GM19372 (cell line): ENCODE measurements at regions not wholly inside any gene's neighbourhood (a gene's known extent, or its start where the extent isn't known, plus 50 kb on each side); places are given as distances from the start of the nearest gene placed in this dataset.

Experiments used
- ATAC-seq: cut with Tn5 transposase; IDR thresholded peaks from one replicate; pipeline ENCODE4 v1.9.1; 2021; ENCODE audit warnings: mild to moderate bottlenecking, low read depth, moderate library complexity; ENCODE audit not compliant: unreplicated experiment

GRCh38 chr2:58920001-58920400 lies 678.9 kb upstream of the FANCL start:
- no peak for ATAC-seq

GRCh38 chr2:58919316-58919715 lies 678.2 kb upstream of the FANCL start:
- no peak for ATAC-seq

GRCh38 chr2:58918141-58918540 lies 677.0 kb upstream of the FANCL start:
- no peak for ATAC-seq

- no peak for ATAC-seq
Observed at GRCh38 chr2:58917596-58917995, 676.5 kb upstream of the FANCL start.

- no peak for ATAC-seq
Observed at GRCh38 chr2:58916063-58916462, 674.9 kb upstream of the FANCL start.

GRCh38 chr2:58914733-58915505 lies 673.8 kb upstream of the FANCL start:
- no peak for ATAC-seq

- no peak for ATAC-seq
Observed at GRCh38 chr2:58913082-58913726, 672.1 kb upstream of the FANCL start.

- ATAC-seq = no peak
Observed at GRCh38 chr2:58911877-58912276, 670.8 kb upstream of the FANCL start.

- ATAC-seq = no peak
Observed at GRCh38 chr2:58908501-58909154, 667.5 kb upstream of the FANCL start.

GRCh38 chr2:58907644-58908043 lies 666.5 kb upstream of the FANCL start:
- ATAC-seq = no peak

GRCh38 chr2:58906081-58906645 lies 665.0 kb upstream of the FANCL start:
- no peak for ATAC-seq

- ATAC-seq = no peak
Observed at GRCh38 chr2:58904095-58904494, 663.0 kb upstream of the FANCL start.

GRCh38 chr2:58903427-58903826 lies 662.3 kb upstream of the FANCL start:
- ATAC-seq = no peak

GRCh38 chr2:58900246-58901027 lies 659.3 kb upstream of the FANCL start:
- ATAC-seq = no peak

- no peak for ATAC-seq
Observed at GRCh38 chr2:58899692-58900091, 658.6 kb upstream of the FANCL start.

- ATAC-seq = no peak
Observed at GRCh38 chr2:58896638-58897037, 655.5 kb upstream of the FANCL start.

GRCh38 chr2:58895857-58896256 lies 654.7 kb upstream of the FANCL start:
- no peak for ATAC-seq

GRCh38 chr2:58893656-58894351 lies 652.7 kb upstream of the FANCL start:
- ATAC-seq = no peak

- no peak for ATAC-seq
Observed at GRCh38 chr2:58891828-58892377, 650.8 kb upstream of the FANCL start.
